H1 (cell line): ENCODE measurements at regions not wholly inside any gene's neighbourhood (a gene's known extent, or its start where the extent isn't known, plus 50 kb on each side); places are given as distances from the start of the nearest gene placed in this dataset.

Experiments
- CHD7 ChIP-seq: fragments of 300-600 bp; sonication (generic); IDR thresholded peaks from 2 replicates; pipeline ENCODE4 v1.7.1; 2012; ENCODE audit warnings: low read length, moderate library complexity, mild to moderate bottlenecking, inconsistent platforms; ENCODE audit not compliant: insufficient replicate concordance
- CREB1 ChIP-seq: IDR thresholded peaks from 2 replicates; pipeline ENCODE4 v1.6.1; 2012; ENCODE audit warnings: inconsistent platforms
- RXRA ChIP-seq: IDR thresholded peaks from 2 replicates; pipeline ENCODE4 v1.6.1; 2011; ENCODE audit warnings: low read depth, mild to moderate bottlenecking, low read length, moderate library complexity; ENCODE audit not compliant: insufficient read depth
- TAF7 ChIP-seq: optimal IDR thresholded peaks from 2 replicates; pipeline ENCODE3; 2011; ENCODE audit warnings: low read depth, mild to moderate bottlenecking, inconsistent platforms, low read length, moderate library complexity, borderline replicate concordance
- TF ChIP-seq, protein P1 (sequence below): IDR thresholded peaks from 2 replicates; pipeline ENCODE4 v1.6.1; 2011; ENCODE audit warnings: low read depth, mild to moderate bottlenecking, low read length; ENCODE audit not compliant: insufficient read depth

- TF ChIP-seq CHD7 (no peak), CREB1 (no peak), RXRA (no peak), TAF7 (no peak)
- TF ChIP-seq, protein P1, sequence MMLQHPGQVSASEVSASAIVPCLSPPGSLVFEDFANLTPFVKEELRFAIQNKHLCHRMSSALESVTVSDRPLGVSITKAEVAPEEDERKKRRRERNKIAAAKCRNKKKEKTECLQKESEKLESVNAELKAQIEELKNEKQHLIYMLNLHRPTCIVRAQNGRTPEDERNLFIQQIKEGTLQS = no peak
- TF ChIP-seq, all 59 proteins: peak for 0
Measured at GRCh38 chr14:86015941-86016340, 486.0 kb downstream of the FLRT2 start (continued).
